GM12873 (cell line): ENCODE measurements at regions not wholly inside any gene's neighbourhood (a gene's known extent, or its start where the extent isn't known, plus 50 kb on each side); places are given as distances from the start of the nearest gene placed in this dataset.

ENCODE experiments used
- CTCF ChIP-seq: IDR thresholded peaks from 2 replicates; pipeline ENCODE4 v1.5.1; 2012; ENCODE audit warnings: low read depth, mild to moderate bottlenecking, moderate library complexity, low read length, control low read depth; ENCODE audit not compliant: insufficient read depth; ENCODE audit errors: missing control alignments

- no peak for TF ChIP-seq CTCF
These were observed 144.8 kb downstream of the ZNF248 start for GRCh38 chr10:37712489-37713131.

GRCh38 chr10:37711617-37712488 lies 145.6 kb downstream of the ZNF248 start:
- no peak for TF ChIP-seq CTCF

GRCh38 chr10:37710831-37711616 lies 146.4 kb downstream of the ZNF248 start:
- TF ChIP-seq CTCF: no peak

GRCh38 chr10:37707829-37708578 lies 149.4 kb downstream of the ZNF248 start:
- no peak for TF ChIP-seq CTCF

GRCh38 chr10:37704566-37704965 lies 152.8 kb downstream of the ZNF248 start:
- no peak for TF ChIP-seq CTCF

- no peak for TF ChIP-seq CTCF
These were observed 153.5 kb downstream of the ZNF248 start for GRCh38 chr10:37703833-37704382.
